Neural progenitor cell (in vitro differentiated cells): ENCODE measurements at regions not wholly inside any gene's neighbourhood (a gene's known extent, or its start where the extent isn't known, plus 50 kb on each side); places are given as distances from the start of the nearest gene placed in this dataset.
"Not testable (repeated sequence)": the region's sequence is repeated elsewhere in the genome, so short reads cannot be mapped to it uniquely, and the experiment has no call there.

Experiments
- DNase-seq: peaks from one replicate; pipeline ENCODE4 v3.0.0-alpha.2; 2016; ENCODE audit warnings: low spot score
- H2AFZ ChIP-seq: fragments of 200-600 bp; sonication (generic); replicated peaks from 2 replicates; pipeline ENCODE4 v1.6.1; 2016; ENCODE audit warnings: antibody characterized with exemption
- H3F3A ChIP-seq: fragments of 200-600 bp; sonication (generic); 2 replicates; pipeline ENCODE4 v1.6.1; 2016; ENCODE audit warnings: antibody characterized with exemption, low read depth
- H3K27ac ChIP-seq: fragments of 200-600 bp; sonication (generic); 2 replicates; pipeline ENCODE4 v1.5.1; 2016; ENCODE audit warnings: mild to moderate bottlenecking
- H3K27me3 ChIP-seq: fragments of 200-600 bp; sonication (generic); 2 replicates; pipeline ENCODE4 v1.6.1; 2016; ENCODE audit warnings: mild to moderate bottlenecking, moderate library complexity
- H3K36me3 ChIP-seq: fragments of 200-600 bp; sonication (generic); 2 replicates; pipeline ENCODE4 v1.5.1; 2016
- H3K4me1 ChIP-seq: fragments of 200-600 bp; sonication (generic); 2 replicates; pipeline ENCODE4 v1.6.1; 2016; ENCODE audit warnings: mixed run types
- H3K4me2 ChIP-seq: fragments of 200-600 bp; sonication (generic); 2 replicates; pipeline ENCODE4 v1.6.1; 2016
- H3K4me3 ChIP-seq: fragments of 200-600 bp; sonication (generic); 2 replicates; pipeline ENCODE4 v1.5.1; 2016
- H3K79me2 ChIP-seq: fragments of 200-600 bp; sonication (generic); 2 replicates; pipeline ENCODE4 v1.6.1; 2016; ENCODE audit warnings: low read depth
- H3K9ac ChIP-seq: fragments of 200-600 bp; sonication (generic); 2 replicates; pipeline ENCODE4 v1.6.1; 2016
- H3K9me3 ChIP-seq: fragments of 200-600 bp; sonication (generic); 2 replicates; pipeline ENCODE4 v1.5.1; 2016; ENCODE audit warnings: low read depth
- H4K20me1 ChIP-seq: fragments of 200-600 bp; sonication (generic); 2 replicates; pipeline ENCODE4 v1.6.1; 2016; ENCODE audit warnings: low read depth
- H3K27ac Mint-ChIP-seq: 3 replicates; pipeline ENCODE4 v1.8.0; 2021; ENCODE audit warnings: mixed read lengths
- H3K27me3 Mint-ChIP-seq: 2 replicates; pipeline ENCODE4 v1.8.0; 2022; ENCODE audit warnings: low read depth, mild to moderate bottlenecking, inconsistent platforms, moderate library complexity, mixed read lengths; ENCODE audit not compliant: insufficient read depth
- H3K36me3 Mint-ChIP-seq: 3 replicates; pipeline ENCODE4 v1.8.0; 2021; ENCODE audit warnings: mixed read lengths
- H3K4me1 Mint-ChIP-seq: 3 replicates; pipeline ENCODE4 v1.8.0; 2021; ENCODE audit warnings: mixed read lengths
- H3K4me3 Mint-ChIP-seq: 3 replicates; pipeline ENCODE4 v1.8.0; 2021; ENCODE audit warnings: mild to moderate bottlenecking, moderate library complexity, mixed read lengths
- H3K9me3 Mint-ChIP-seq: 3 replicates; pipeline ENCODE4 v1.8.0; 2020; ENCODE audit warnings: mixed read lengths
- EZH2 ChIP-seq: fragments of 200-600 bp; sonication (generic); IDR thresholded peaks from 2 replicates; pipeline ENCODE4 v1.6.1; 2017; ENCODE audit warnings: antibody characterized with exemption, mild to moderate bottlenecking, moderate library complexity
- EZH2phosphoT487 ChIP-seq: fragments of 200-600 bp; sonication (generic); IDR thresholded peaks from 2 replicates; pipeline ENCODE4 v1.6.1; 2017; ENCODE audit warnings: antibody characterized with exemption
- TF ChIP-seq, protein P1 (sequence below): fragments of 200-600 bp; sonication (generic); IDR thresholded peaks from 2 replicates; pipeline ENCODE4 v1.5.1; 2017; ENCODE audit warnings: antibody characterized with exemption, mild to moderate bottlenecking

DNA sequence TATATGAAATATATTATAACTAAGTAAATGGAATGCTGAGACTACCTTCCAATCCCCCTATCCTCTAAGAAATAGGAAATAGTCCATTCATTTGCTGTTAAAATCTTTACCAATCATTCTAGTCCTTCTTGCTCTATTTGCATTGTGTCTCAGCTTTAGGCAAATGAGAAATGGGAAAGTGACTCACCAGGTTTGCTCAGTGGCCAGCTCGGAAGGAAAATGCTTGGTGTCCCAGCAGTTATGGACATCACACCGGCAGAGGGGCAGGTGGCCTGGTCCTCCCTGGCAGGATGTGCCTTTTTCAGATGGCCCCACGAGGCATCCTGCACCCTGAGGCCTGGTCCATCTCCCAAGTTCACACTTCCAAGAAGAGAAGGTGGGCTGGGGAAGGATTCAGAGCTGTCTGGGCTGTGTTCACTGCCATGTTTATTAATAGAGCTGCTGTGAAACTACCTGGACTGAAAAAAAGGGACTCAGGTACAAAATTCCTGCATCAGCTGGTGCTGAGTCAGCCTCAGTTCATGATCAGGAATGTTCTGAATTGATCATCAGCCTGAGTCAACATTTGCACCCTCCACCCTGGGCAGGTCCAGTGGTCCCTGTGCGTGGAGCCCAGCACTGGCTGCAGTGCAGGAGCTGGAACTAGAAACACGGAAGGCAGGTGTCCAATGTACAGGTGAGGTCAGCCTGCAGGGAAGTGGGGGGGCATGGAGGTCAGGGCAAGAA, 60.1 kb upstream of the ARL4C start:
- Histone ChIP-seq H3K9ac (no peak overlapping the region), H3K27me3 (no peaks in the 10 kb centered on the region), H3K27ac (no peak overlapping the region), H3K4me2 (no peak overlapping the region), H3K9me3 (peaks cover 5% of the 10 kb centered on the region), H3K79me2 (no peaks in the 10 kb centered on the region), H3F3A (no peaks in the 10 kb centered on the region), H3K36me3 (no peaks in the 10 kb centered on the region), H4K20me1 (no peaks in the 10 kb centered on the region), H3K4me1 (no peaks in the 10 kb centered on the region), H3K4me3 (no peak overlapping the region), H2AFZ (no peak overlapping the region)
- Mint-ChIP-seq H3K36me3 (peaks cover 7% of the 10 kb centered on the region), H3K27ac (no peak overlapping the region), H3K4me1 (peaks cover 8% of the 10 kb centered on the region), H3K4me3 (no peak overlapping the region), H3K27me3 (peaks cover 19% of the 10 kb centered on the region), H3K9me3 (peaks cover 35% of the 10 kb centered on the region)
- DNase-seq: no peak
- TF ChIP-seq EZH2: no peak
- no peak for TF ChIP-seq EZH2phosphoT487
- TF ChIP-seq, protein P1, sequence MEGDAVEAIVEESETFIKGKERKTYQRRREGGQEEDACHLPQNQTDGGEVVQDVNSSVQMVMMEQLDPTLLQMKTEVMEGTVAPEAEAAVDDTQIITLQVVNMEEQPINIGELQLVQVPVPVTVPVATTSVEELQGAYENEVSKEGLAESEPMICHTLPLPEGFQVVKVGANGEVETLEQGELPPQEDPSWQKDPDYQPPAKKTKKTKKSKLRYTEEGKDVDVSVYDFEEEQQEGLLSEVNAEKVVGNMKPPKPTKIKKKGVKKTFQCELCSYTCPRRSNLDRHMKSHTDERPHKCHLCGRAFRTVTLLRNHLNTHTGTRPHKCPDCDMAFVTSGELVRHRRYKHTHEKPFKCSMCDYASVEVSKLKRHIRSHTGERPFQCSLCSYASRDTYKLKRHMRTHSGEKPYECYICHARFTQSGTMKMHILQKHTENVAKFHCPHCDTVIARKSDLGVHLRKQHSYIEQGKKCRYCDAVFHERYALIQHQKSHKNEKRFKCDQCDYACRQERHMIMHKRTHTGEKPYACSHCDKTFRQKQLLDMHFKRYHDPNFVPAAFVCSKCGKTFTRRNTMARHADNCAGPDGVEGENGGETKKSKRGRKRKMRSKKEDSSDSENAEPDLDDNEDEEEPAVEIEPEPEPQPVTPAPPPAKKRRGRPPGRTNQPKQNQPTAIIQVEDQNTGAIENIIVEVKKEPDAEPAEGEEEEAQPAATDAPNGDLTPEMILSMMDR: no peak

DNA sequence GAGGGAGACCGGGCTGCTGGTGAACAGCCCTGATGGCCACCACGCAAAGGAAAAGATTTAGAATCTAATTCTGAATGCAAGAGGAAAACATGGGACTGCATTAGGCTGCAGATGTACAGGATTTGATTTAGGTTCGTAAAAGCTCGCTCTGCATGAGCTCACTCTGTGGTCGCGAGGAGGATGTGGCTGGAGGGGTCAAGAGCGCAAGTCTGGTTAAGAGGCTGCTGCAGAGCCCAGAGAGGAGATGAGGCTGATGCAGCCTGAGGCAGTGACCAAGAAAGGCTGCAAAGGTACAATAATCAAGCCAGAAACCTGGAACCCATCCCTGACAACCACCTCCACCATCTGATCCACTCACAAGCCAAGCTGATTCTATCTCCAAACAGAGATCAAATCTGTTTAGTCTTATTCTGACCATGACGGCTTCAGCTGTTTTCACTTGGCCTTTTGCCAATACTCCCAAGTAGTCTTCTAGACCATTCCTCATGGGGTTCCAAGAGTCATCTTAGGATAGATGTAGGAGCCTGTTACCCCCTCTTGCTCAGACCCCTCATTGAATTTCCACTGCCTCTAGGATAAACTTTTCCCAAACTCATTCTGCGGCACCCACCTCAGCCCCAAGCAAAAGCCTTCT, 58.9 kb upstream of the ARL4C start:
- no peak overlapping the region for H3K4me3 ChIP-seq
- H3K36me3 ChIP-seq: no peaks in the 10 kb centered on the region
- no peaks in the 10 kb centered on the region for H3K79me2 ChIP-seq
- H3K36me3 Mint-ChIP-seq: peaks cover 4% of the 10 kb centered on the region
- no peak for TF ChIP-seq EZH2
- H3F3A ChIP-seq: no peaks in the 10 kb centered on the region
- peaks cover 23% of the 10 kb centered on the region for H3K9me3 Mint-ChIP-seq
- H3K9ac ChIP-seq: no peak overlapping the region
- H3K4me2 ChIP-seq: no peak overlapping the region
- H3K4me3 Mint-ChIP-seq: no peak overlapping the region
- H3K9me3 ChIP-seq: no peaks in the 10 kb centered on the region
- peaks cover 14% of the 10 kb centered on the region for H3K27me3 Mint-ChIP-seq
- no peaks in the 10 kb centered on the region for H3K27me3 ChIP-seq
- H4K20me1 ChIP-seq: no peaks in the 10 kb centered on the region
- peaks cover 9% of the 10 kb centered on the region for H3K4me1 Mint-ChIP-seq
- no peak for DNase-seq
- H3K27ac Mint-ChIP-seq: no peak overlapping the region
- no peak overlapping the region for H2AFZ ChIP-seq
- H3K27ac ChIP-seq: no peak overlapping the region
- no peaks in the 10 kb centered on the region for H3K4me1 ChIP-seq

- no peaks in the 10 kb centered on the region for H3K79me2 ChIP-seq
- TF ChIP-seq EZH2 (no peak), EZH2phosphoT487 (no peak)
- TF ChIP-seq, protein P1: no peak
- H3K36me3 ChIP-seq: no peaks in the 10 kb centered on the region
- H3K27me3 Mint-ChIP-seq: peaks cover 14% of the 10 kb centered on the region
- H3K27me3 ChIP-seq: no peaks in the 10 kb centered on the region
- peaks cover 13% of the 10 kb centered on the region for H3K4me1 Mint-ChIP-seq
- H3K9me3 Mint-ChIP-seq: peaks cover 24% of the 10 kb centered on the region
- H3K4me1 ChIP-seq: no peaks in the 10 kb centered on the region
- no peak for DNase-seq
- H3K27ac ChIP-seq: no peak overlapping the region
- H3K4me2 ChIP-seq: no peak overlapping the region
- no peak overlapping the region for H3K9ac ChIP-seq
- peaks cover 4% of the 10 kb centered on the region for H3K36me3 Mint-ChIP-seq
- no peak overlapping the region for H2AFZ ChIP-seq
- H4K20me1 ChIP-seq: no peaks in the 10 kb centered on the region
- no peak overlapping the region for H3K4me3 ChIP-seq
- H3K9me3 ChIP-seq: no peaks in the 10 kb centered on the region
- H3K4me3 Mint-ChIP-seq: no peak overlapping the region
- no peak overlapping the region for H3K27ac Mint-ChIP-seq
- H3F3A ChIP-seq: no peaks in the 10 kb centered on the region
These were observed 58.3 kb upstream of the ARL4C start for GRCh38 chr2:234555161-234555560.

GRCh38 chr2:234553223-234553622, 56.3 kb upstream of the ARL4C start:
- not testable (repeated sequence) for H3F3A ChIP-seq, H3K4me2 ChIP-seq, H3K27ac ChIP-seq, H4K20me1 ChIP-seq, H3K4me3 ChIP-seq, H2AFZ ChIP-seq, H3K4me1 ChIP-seq, DNase-seq, H3K9ac ChIP-seq, H3K36me3 ChIP-seq, H3K79me2 ChIP-seq, H3K4me3 Mint-ChIP-seq, H3K9me3 ChIP-seq, H3K27me3 ChIP-seq, H3K36me3 Mint-ChIP-seq
- Mint-ChIP-seq H3K27me3 (peaks cover 18% of the 10 kb centered on the region), H3K27ac (peak overlapping the region; percentile 48), H3K9me3 (peaks cover 18% of the 10 kb centered on the region), H3K4me1 (peaks cover 30% of the 10 kb centered on the region)
